ENCODE measurements at regions not wholly inside any gene's neighbourhood (a gene's known extent, or its start where the extent isn't known, plus 50 kb on each side); places are given as distances from the start of the nearest gene placed in this dataset.

DNA sequence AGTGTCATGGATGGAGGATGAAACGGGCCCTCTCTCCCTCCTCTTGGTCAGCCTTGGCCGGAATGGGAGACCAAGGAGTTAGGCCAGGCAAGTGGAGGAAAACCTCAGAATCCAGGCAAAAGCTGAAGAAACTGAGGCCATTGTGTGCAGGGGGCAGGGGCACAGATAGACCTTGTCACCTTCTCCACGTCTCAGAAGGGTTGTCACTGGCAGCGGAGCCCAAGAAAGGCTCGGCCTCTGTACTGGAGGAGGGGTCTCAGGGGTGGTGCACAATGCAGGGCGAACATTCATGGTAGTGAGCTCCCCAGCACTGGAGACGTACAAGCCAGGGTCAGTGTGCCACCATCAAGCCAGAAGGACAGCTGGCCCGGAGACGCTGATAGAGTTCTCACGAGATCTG, 139.5 kb downstream of the CPZ start:
- TF ChIP-seq, protein P1, sequence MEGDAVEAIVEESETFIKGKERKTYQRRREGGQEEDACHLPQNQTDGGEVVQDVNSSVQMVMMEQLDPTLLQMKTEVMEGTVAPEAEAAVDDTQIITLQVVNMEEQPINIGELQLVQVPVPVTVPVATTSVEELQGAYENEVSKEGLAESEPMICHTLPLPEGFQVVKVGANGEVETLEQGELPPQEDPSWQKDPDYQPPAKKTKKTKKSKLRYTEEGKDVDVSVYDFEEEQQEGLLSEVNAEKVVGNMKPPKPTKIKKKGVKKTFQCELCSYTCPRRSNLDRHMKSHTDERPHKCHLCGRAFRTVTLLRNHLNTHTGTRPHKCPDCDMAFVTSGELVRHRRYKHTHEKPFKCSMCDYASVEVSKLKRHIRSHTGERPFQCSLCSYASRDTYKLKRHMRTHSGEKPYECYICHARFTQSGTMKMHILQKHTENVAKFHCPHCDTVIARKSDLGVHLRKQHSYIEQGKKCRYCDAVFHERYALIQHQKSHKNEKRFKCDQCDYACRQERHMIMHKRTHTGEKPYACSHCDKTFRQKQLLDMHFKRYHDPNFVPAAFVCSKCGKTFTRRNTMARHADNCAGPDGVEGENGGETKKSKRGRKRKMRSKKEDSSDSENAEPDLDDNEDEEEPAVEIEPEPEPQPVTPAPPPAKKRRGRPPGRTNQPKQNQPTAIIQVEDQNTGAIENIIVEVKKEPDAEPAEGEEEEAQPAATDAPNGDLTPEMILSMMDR (IDR thresholded peaks at IDR 0.05; ENCODE audit: low read depth, low read length, missing control alignments), result no peak
- in situ Hi-C loops (cut with HindIII; ENCODE audit: low sequenced_read_pairs), result no loop called here
- no peak overlapping the region for H3K4me3 ChIP-seq (ENCODE audit: low read depth, low read length)
- no peak for DNase-seq (ENCODE audit: low read depth)

DNA sequence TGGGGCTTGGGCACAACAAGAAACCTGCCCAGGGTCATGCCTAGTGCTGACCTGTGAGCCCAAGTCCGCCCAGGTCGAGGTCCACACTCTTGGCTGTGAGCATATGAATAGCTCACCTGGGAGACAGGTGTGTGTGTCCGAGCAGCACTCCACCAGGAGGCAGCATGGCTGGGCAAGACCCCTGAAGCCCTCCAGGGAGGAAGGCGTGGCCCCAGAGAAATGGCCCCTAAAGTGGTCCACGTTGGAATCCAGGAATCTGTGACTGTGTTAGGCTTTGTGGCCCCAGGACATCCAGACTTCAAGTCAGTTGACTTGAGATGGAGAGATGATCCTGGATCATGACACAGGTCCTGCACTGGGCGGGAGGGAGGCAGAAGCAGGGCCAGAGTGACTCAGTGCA, 138.8 kb downstream of the CPZ start:
- no peak overlapping the region for H3K4me3 ChIP-seq (ENCODE audit: low read depth, low read length)
- DNase-seq (ENCODE audit: low read depth), result no peak
- in situ Hi-C loops (cut with HindIII; ENCODE audit: low sequenced_read_pairs), result no loop called here
- TF ChIP-seq, protein P1 (IDR thresholded peaks at IDR 0.05; ENCODE audit: low read depth, low read length, missing control alignments), result no peak

DNA sequence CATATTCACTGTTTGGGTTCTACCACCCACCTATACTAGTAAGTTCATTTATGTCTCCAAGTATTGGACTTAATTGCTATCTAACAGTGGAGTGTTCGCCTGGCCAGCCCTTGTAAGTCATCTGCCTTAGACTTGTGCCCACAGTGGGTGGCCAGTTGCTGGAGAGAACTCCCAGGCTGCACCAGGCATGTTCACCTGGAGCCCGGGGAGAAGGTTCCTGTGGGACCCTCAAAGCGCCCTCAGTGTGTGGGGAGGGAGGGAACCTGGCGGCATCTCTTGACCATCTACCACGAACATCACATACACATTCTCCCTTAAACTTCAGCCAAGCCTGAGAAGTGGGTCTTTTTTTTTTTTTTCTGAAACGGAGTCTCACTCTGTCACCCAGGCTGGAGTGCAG, 138.1 kb downstream of the CPZ start:
- in situ Hi-C loops (cut with HindIII; ENCODE audit: low sequenced_read_pairs), result no loop called here
- TF ChIP-seq, protein P1 (IDR thresholded peaks at IDR 0.05; ENCODE audit: low read depth, low read length, missing control alignments), result no peak
- DNase-seq (ENCODE audit: low read depth), result no peak

DNA sequence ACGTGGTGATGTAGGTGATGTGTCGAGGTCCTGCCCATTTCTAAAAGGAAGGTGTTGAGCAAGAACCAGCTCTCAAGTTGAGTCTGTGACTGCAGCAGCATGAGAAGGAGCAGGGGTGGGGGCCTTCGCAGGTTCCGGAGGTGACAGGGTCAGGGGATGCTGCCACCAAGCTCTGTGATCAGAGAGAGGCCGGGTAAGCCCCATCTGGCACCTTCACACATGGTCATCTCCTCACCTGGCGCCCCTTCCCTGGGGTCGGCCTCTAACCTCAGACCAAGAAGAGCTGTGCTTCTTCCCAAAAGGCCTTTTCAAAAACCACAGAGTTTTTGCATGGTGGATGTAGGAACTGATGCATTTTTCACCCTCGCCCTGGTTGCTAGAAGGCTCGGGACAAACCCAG, 137.6 kb downstream of the CPZ start:
- no peak overlapping the region for H3K4me3 ChIP-seq (ENCODE audit: low read depth, low read length)
- no peak for DNase-seq (ENCODE audit: low read depth)
- TF ChIP-seq, protein P1 (IDR thresholded peaks at IDR 0.05; ENCODE audit: low read depth, low read length, missing control alignments), result no peak
- in situ Hi-C loops (cut with HindIII; ENCODE audit: low sequenced_read_pairs), result no loop called here

More for the DNA sequence above, 138.1 kb downstream of the CPZ start:
- H3K4me3 ChIP-seq (ENCODE audit: low read depth, low read length), result no peak overlapping the region

DNA sequence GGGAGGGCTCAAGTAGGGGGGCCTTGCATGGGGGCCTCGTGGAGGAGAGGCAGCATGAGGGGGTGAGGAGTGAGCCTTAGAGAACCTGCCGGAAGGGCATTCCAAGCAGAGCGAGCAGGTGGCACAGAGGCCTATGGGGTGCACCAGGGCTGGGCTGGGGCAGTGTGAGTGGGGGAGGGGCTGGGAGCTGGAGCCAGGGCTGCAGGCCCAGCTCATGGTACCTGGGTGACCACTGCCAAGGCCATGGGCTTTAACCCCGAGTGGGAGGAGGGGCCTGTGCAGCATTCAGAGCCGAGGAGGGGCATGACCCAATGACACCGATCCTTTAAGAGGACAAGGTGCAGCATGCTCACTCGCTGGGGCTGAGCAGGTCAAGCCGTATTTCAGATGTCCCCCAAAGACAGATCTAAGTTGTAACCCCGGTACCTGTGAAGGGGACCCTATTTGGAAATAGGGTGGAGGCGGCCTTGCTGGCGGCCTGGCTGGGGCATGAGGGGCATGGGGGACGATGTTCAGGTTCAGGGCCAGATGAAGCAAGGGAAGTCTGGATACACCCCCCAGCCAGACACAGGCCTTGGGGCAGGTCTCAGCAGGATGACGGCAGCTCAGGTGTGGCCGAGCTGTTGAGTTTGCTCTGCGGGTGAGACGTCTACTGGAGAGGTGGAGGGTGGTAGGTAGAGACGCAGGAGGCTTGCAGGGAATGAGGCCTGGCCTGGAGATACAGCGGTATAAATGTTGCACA, 137.0 kb downstream of the CPZ start:
- no peak for DNase-seq (ENCODE audit: low read depth)
- no peak overlapping the region for H3K4me3 ChIP-seq (ENCODE audit: low read depth, low read length)
- TF ChIP-seq, protein P1 (IDR thresholded peaks at IDR 0.05; ENCODE audit: low read depth, low read length, missing control alignments), result no peak
- in situ Hi-C loops (cut with HindIII; ENCODE audit: low sequenced_read_pairs), result no loop called here

DNA sequence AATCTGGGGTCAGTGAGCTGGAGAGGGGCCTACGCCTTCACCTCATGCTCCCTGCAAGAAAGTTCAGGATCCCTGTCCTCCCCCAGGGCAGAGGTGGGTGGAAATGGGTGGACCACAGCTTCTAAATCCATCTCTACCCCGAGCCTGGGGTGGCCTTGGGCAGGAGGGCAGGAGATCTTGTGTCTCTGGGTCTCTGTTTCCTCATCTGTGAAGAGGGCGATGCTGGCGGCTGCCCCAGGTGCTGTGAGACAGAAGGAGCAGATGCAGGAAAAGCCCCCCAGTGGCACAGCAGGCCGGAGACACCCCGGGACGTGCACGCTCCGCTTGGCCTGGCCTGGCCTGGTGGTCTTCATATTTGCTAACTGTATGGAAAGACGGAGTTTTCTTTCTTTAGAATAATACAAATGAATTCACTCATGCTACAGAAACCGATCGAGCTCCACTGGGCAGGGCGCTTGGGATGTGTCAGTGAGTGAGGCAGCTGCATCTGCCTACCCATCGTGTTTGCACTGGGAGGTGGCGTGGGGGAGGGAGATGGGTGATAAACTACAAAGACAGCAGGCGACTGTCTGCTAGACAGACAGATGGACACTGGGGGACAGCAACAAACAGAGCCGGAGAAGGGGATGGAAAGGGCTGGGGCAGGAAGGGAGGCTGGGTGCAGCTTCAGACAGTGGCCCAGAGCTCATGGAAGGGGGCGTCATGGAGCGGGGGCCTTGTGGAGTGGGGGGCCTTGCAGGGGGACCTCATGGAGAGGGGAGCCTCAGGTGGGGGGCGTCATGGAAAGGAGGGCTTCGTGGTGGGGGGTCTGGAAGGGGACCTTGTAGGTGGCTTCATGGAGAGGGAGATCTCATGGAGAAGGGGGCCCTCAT, 136.2 kb downstream of the CPZ start:
- DNase-seq (ENCODE audit: low read depth), result no peak
- H3K4me3 ChIP-seq (ENCODE audit: low read depth, low read length), result no peak overlapping the region
- TF ChIP-seq, protein P1 (IDR thresholded peaks at IDR 0.05; ENCODE audit: low read depth, low read length, missing control alignments), result no peak
- in situ Hi-C loops (cut with HindIII; ENCODE audit: low sequenced_read_pairs), result no loop called here
